LNCaP clone FGC (cell line): ENCODE measurements at regions not wholly inside any gene's neighbourhood (a gene's known extent, or its start where the extent isn't known, plus 50 kb on each side); places are given as distances from the start of the nearest gene placed in this dataset.

Source experiments
- DNase-seq: peaks from one replicate; pipeline ENCODE4 v3.0.0-alpha.2; 2011; ENCODE audit warnings: low read depth
- H3K4me3 ChIP-seq: 2 replicates; pipeline ENCODE4 v1.5.1; 2011; ENCODE audit warnings: mild to moderate bottlenecking, low read depth, low read length, control low read depth
- TF ChIP-seq, protein P1 (sequence below): IDR thresholded peaks from 2 replicates; pipeline ENCODE4 v1.5.1; 2012; ENCODE audit warnings: mild to moderate bottlenecking; ENCODE audit not compliant: control insufficient read depth, insufficient read depth; ENCODE audit errors: extremely low read depth

DNA sequence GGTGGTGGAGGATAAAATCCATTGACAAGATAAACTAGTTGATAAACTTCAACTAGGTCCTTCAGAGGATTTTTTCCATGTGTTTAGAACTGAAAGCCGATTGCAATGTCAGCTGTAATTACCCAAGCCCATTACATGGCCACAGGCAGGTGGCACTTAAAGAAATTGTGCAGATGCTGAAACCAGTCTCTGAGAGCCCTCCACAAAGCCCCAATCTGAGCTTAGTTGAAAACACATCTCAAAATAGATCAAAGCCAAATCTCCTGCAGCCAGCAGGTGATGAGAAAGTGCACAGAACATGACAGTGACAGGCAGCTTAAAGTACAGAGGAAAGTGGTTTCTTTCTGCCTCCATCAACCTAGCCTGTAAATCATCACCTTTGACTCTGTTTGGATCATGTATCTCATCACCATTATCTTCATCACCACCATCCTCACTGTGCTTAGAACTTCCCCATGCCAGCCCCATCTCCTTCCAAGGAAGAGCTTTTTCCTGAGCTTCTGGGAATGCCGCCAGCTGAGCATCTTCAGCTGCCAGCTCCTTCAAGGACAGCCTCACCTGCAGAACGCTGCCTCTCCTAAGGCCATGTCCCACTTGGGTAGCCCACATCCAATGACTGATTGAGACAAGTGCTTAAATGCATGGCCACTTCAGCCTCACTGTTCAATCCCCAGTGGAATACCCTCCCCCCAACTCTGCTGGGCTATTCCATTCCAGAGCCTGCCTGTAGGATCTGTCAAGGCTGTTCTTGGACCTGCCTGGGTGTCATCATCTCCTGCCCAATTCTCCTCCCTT lies 219.5 kb upstream of the TMEM132C start:
- no peak overlapping the region for H3K4me3 ChIP-seq
- no peak for DNase-seq
- TF ChIP-seq, protein P1, sequence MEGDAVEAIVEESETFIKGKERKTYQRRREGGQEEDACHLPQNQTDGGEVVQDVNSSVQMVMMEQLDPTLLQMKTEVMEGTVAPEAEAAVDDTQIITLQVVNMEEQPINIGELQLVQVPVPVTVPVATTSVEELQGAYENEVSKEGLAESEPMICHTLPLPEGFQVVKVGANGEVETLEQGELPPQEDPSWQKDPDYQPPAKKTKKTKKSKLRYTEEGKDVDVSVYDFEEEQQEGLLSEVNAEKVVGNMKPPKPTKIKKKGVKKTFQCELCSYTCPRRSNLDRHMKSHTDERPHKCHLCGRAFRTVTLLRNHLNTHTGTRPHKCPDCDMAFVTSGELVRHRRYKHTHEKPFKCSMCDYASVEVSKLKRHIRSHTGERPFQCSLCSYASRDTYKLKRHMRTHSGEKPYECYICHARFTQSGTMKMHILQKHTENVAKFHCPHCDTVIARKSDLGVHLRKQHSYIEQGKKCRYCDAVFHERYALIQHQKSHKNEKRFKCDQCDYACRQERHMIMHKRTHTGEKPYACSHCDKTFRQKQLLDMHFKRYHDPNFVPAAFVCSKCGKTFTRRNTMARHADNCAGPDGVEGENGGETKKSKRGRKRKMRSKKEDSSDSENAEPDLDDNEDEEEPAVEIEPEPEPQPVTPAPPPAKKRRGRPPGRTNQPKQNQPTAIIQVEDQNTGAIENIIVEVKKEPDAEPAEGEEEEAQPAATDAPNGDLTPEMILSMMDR, result no peak

GRCh38 chr12:128052331-128052730 lies 214.6 kb upstream of the TMEM132C start:
- no peak overlapping the region for H3K4me3 ChIP-seq
- TF ChIP-seq, protein P1, result no peak

DNA sequence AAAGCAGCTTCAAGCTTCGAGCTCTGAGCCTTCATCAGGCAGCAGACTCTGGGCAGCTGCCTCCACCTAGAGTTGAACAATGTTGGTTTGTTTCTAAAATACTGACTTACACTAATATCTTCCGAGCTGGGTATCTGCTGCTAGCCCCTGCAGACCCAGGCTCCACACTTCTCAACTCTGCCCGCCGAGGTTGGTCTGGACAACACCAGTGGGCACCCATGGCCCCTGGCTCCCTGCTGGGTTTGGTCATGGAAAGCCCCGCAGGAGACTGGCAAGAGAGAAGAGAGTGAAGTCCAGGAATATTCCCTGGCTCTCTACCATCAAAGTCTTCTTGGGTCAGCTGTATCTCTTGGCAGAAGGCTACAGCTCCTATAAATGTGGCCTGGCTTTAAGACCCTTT lies 214.2 kb upstream of the TMEM132C start:
- TF ChIP-seq, protein P1, result no peak
- H3K4me3 ChIP-seq, result no peak overlapping the region
- DNase-seq, result no peak

More at GRCh38 chr12:128052331-128052730, 214.6 kb upstream of the TMEM132C start:
- no peak for DNase-seq

DNA sequence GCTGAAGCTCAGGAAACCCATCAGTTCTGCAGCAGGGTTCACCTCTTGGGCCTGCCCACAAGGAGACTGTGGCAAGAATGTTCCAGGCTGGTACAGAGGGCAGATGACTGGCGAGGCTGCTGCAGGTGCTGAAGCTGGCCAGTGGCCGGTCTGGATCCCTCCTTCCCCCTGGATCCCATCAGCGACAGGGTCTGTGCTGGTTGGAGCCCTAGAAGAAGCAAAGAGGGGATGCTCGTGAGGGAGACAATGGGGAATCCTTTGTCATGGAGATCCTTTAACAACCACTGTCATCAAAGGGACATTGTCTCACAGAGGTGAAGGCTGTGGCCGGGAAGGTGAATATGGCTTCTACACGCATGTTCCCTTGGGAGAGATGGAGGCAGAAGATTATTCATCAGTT lies 211.4 kb upstream of the TMEM132C start:
- TF ChIP-seq, protein P1, result no peak
- no peak overlapping the region for H3K4me3 ChIP-seq
- DNase-seq, result no peak

GRCh38 chr12:128056136-128056801 lies 210.7 kb upstream of the TMEM132C start:
- TF ChIP-seq, protein P1, result no peak
- H3K4me3 ChIP-seq, result no peak overlapping the region
- no peak for DNase-seq

GRCh38 chr12:128057586-128057985 lies 209.4 kb upstream of the TMEM132C start:
- no peak overlapping the region for H3K4me3 ChIP-seq
- DNase-seq, result no peak
- TF ChIP-seq, protein P1, result no peak
